ENCODE measurements at regions not wholly inside any gene's neighbourhood (a gene's known extent, or its start where the extent isn't known, plus 50 kb on each side); places are given as distances from the start of the nearest gene placed in this dataset.

DNA sequence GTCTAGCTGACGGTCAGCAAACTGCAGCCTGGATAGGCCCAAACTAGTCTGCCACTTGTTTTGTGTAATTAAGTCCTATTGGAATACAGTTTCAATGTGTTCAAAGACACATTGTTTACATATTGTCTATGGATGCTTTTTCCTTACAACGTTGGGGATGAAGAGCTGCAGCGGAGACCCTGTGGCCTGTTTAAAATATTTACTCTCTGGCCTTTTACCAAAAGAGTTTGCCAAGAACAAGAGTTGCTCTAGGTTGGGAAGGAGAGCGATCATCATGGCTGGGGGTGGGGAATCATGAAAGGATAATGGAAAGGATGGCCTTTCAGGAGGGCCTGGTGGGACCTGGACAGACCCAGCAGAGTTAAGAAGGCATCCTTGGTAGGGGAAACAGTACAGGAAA, 274.9 kb upstream of the ZFHX3 start:
- Histone ChIP-seq H3K9me3 (no peaks in the 10 kb centered on the region), H3K4me3 (no peak overlapping the region), H3K27me3 (no peaks in the 10 kb centered on the region), H3K4me1 (no peaks in the 10 kb centered on the region), H3K27ac (no peak overlapping the region), H3K36me3 (no peaks in the 10 kb centered on the region)
- TF ChIP-seq, protein P1, sequence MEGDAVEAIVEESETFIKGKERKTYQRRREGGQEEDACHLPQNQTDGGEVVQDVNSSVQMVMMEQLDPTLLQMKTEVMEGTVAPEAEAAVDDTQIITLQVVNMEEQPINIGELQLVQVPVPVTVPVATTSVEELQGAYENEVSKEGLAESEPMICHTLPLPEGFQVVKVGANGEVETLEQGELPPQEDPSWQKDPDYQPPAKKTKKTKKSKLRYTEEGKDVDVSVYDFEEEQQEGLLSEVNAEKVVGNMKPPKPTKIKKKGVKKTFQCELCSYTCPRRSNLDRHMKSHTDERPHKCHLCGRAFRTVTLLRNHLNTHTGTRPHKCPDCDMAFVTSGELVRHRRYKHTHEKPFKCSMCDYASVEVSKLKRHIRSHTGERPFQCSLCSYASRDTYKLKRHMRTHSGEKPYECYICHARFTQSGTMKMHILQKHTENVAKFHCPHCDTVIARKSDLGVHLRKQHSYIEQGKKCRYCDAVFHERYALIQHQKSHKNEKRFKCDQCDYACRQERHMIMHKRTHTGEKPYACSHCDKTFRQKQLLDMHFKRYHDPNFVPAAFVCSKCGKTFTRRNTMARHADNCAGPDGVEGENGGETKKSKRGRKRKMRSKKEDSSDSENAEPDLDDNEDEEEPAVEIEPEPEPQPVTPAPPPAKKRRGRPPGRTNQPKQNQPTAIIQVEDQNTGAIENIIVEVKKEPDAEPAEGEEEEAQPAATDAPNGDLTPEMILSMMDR (IDR thresholded peaks at IDR 0.05): no peak
- no peak for TF ChIP-seq POLR2A (IDR thresholded peaks at IDR 0.05)
- no peak for DNase-seq

DNA sequence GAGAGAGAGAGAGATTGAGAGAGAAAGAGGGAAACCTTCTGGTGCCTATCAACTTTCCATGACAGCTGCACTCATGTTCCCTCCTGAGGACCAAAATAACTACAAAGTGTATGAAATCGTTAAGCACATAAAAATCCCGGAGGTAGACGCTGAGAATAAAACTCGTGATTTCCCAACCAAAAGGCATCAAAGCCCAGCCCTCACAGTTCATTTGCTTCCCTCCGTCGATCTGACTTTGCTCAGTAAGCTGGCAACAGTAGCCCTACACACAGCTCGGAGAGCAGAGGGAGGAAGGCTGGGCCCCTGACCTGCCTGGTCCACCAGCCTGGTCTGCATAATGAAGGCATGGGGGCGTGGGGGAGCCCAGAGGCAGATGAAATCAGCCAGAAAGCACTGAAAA, 273.9 kb upstream of the ZFHX3 start:
- H3K27ac ChIP-seq: no peak overlapping the region
- no peaks in the 10 kb centered on the region for H3K36me3 ChIP-seq
- no peaks in the 10 kb centered on the region for H3K27me3 ChIP-seq
- H3K9me3 ChIP-seq: no peaks in the 10 kb centered on the region
- TF ChIP-seq, protein P1 (IDR thresholded peaks at IDR 0.05): no peak
- no peak for TF ChIP-seq POLR2A (IDR thresholded peaks at IDR 0.05)
- no peak for DNase-seq
- H3K4me1 ChIP-seq: no peaks in the 10 kb centered on the region
- H3K4me3 ChIP-seq: no peak overlapping the region

DNA sequence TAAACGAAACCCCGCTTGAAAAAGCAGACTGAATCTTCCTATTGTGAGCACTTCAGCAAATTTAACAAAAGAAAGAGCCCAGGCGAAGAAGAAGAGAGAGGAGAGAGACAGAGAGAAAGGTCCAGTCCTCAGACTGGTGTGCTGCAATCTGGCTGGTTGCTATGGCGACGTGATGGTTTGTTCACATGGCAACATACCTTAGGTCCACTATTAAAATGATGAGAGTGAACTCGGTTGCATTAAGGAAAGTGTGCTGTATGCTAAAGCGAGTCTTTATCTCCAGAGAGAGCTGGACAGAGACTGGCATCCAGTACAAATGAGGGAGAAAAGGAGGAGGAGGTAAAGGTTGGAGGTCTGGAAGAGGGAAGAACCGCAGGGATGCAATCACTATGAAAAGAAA, 271.8 kb upstream of the ZFHX3 start:
- Histone ChIP-seq H3K27ac (no peak overlapping the region), H3K4me1 (no peaks in the 10 kb centered on the region), H3K4me3 (no peak overlapping the region), H3K36me3 (no peaks in the 10 kb centered on the region), H3K9me3 (no peaks in the 10 kb centered on the region), H3K27me3 (no peaks in the 10 kb centered on the region)
- TF ChIP-seq POLR2A (IDR thresholded peaks at IDR 0.05): no peak
- TF ChIP-seq, protein P1 (IDR thresholded peaks at IDR 0.05): no peak
- no peak for DNase-seq

DNA sequence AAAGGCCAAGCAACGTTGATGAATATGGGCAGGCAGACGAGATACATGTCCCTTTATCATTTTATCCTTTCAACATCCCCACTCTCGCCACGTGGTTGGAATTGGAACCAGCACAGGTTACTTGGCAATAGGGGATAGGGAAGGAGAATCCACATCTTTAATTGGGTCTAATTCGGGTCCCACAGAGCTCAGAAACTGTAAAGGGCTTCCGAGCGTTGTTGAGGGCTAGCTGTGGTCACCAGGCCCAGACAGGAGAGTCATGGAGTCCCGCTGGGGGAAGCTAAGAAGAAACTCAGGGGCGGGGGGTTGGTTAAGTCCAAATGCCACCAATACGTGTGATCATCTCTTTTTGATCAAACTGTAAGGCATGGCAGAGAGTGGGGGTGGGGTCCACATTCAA, 271.3 kb upstream of the ZFHX3 start:
- no peak for DNase-seq
- H3K36me3 ChIP-seq: no peaks in the 10 kb centered on the region
- no peak overlapping the region for H3K27ac ChIP-seq
- no peak for TF ChIP-seq POLR2A (IDR thresholded peaks at IDR 0.05)
- TF ChIP-seq, protein P1 (IDR thresholded peaks at IDR 0.05): no peak
- no peaks in the 10 kb centered on the region for H3K4me1 ChIP-seq
- no peaks in the 10 kb centered on the region for H3K27me3 ChIP-seq
- H3K4me3 ChIP-seq: no peak overlapping the region
- no peaks in the 10 kb centered on the region for H3K9me3 ChIP-seq

DNA sequence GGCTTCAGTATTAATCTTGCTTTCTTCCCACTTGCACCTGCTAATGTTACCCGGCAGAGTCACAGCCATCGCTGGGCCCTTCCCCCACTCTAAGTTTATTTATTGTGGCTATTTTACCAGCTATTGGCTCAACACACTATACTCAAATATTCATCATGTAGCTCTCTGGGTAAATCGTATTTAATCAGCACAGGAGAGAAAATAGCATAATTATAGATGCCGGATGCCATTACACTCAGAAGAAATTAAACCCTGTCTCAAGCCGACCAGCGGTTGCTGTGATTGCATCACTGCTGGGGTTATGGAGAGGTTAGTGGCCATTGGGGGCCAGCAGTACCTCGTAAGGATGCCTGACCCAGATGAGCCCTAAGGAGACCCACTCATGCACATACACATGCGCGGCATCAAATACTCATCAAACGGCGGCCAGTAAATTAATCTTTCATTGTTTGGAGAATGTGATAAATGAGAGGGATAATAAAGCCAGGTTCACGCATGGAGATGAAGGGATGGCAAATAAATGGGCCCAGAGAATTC, 269.5 kb upstream of the ZFHX3 start:
- H3K27me3 ChIP-seq: no peaks in the 10 kb centered on the region
- H3K4me1 ChIP-seq: no peaks in the 10 kb centered on the region
- TF ChIP-seq, protein P1 (IDR thresholded peaks at IDR 0.05): no peak
- TF ChIP-seq POLR2A (IDR thresholded peaks at IDR 0.05): no peak
- no peak for DNase-seq
- H3K36me3 ChIP-seq: no peaks in the 10 kb centered on the region
- no peak overlapping the region for H3K27ac ChIP-seq
- no peaks in the 10 kb centered on the region for H3K9me3 ChIP-seq
- H3K4me3 ChIP-seq: no peak overlapping the region

DNA sequence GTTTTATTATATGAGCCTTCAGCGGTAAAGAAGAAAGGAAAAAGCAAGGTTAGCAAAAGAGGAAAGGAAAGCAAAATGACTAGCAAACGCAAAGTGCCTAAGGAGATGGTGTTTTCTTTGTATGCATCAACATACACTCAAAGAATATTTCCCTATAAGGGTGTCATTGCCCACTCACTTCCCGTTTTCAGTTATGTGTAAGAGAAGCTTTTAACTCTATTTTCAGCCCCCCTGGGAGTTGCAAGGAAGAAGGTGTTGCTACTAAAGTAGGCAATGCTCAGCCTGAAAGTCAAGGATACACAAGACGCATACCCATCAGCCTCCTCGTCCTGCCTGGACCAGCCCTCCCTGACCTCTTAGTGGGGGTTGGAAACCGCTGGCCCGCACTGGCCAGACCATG, 267.7 kb upstream of the ZFHX3 start:
- no peak for TF ChIP-seq POLR2A (IDR thresholded peaks at IDR 0.05)
- TF ChIP-seq, protein P1 (IDR thresholded peaks at IDR 0.05): no peak
- Histone ChIP-seq H3K4me3 (no peak overlapping the region), H3K9me3 (no peaks in the 10 kb centered on the region), H3K27ac (no peak overlapping the region), H3K36me3 (no peaks in the 10 kb centered on the region), H3K27me3 (no peaks in the 10 kb centered on the region), H3K4me1 (no peaks in the 10 kb centered on the region)
- no peak for DNase-seq
